SJSA1 (cell line): ENCODE measurements at regions not wholly inside any gene's neighbourhood (a gene's known extent, or its start where the extent isn't known, plus 50 kb on each side); places are given as distances from the start of the nearest gene placed in this dataset.

Experiments used
- DNase-seq, 2 experiments: peaks; one replicate each; pipeline ENCODE4 v3.0.0-alpha.2; 2015 to 2020; ENCODE audit warnings: low spot score in 2 of 2, low read depth in 1 of 2
- H3K27ac ChIP-seq: fragments of 250-450 bp; sonication (Bioruptor Pico); 2 replicates; pipeline ENCODE4 v1.5.1; 2020; ENCODE audit warnings: mild to moderate bottlenecking, moderate library complexity
- H3K27me3 ChIP-seq: fragments of 250-450 bp; sonication (Bioruptor Pico); replicated peaks from 2 replicates; pipeline ENCODE4 v1.5.1; 2020; ENCODE audit warnings: mild to moderate bottlenecking, moderate library complexity
- H3K36me3 ChIP-seq: fragments of 250-450 bp; sonication (Bioruptor Pico); 2 replicates; pipeline ENCODE4 v1.5.1; 2020; ENCODE audit warnings: mild to moderate bottlenecking
- H3K4me1 ChIP-seq: fragments of 250-450 bp; sonication (Bioruptor Pico); replicated peaks from 2 replicates; pipeline ENCODE4 v1.6.1; 2021; ENCODE audit warnings: mild to moderate bottlenecking
- H3K4me3 ChIP-seq: fragments of 250-450 bp; sonication (Bioruptor Pico); 2 replicates; pipeline ENCODE4 v1.5.1; 2020; ENCODE audit warnings: mild to moderate bottlenecking
- H3K9me3 ChIP-seq: fragments of 250-450 bp; sonication (Bioruptor Pico); replicated peaks from 2 replicates; pipeline ENCODE4 v1.5.1; 2020; ENCODE audit warnings: mild to moderate bottlenecking

DNA sequence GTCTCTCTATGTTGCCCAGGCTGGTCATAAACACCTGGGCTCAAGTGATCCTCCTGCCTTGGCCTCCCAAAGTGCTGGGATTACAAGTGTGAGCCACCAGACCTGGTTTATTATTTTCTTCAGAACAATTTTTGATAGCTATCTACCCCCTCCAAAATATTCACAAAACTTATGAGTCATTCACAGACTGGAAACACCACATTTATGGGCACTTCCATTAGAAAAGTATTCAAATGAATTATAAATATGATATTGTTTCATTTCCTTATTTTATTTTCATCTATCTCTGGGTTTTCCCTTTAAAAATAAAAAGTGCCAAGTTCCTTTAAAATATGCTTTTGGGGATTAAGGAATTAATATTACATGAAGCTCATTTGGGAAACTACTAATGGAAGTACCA is 58.8 kb upstream of the MSTN start:
- Histone ChIP-seq H3K27me3 (no peaks in the 10 kb centered on the region), H3K9me3 (no peaks in the 10 kb centered on the region), H3K27ac (no peak overlapping the region), H3K4me1 (peaks cover 5% of the 10 kb centered on the region; the same call in 1 of the 2 replicates), H3K4me3 (no peak overlapping the region), H3K36me3 (no peaks in the 10 kb centered on the region)
- no peak for DNase-seq

DNA sequence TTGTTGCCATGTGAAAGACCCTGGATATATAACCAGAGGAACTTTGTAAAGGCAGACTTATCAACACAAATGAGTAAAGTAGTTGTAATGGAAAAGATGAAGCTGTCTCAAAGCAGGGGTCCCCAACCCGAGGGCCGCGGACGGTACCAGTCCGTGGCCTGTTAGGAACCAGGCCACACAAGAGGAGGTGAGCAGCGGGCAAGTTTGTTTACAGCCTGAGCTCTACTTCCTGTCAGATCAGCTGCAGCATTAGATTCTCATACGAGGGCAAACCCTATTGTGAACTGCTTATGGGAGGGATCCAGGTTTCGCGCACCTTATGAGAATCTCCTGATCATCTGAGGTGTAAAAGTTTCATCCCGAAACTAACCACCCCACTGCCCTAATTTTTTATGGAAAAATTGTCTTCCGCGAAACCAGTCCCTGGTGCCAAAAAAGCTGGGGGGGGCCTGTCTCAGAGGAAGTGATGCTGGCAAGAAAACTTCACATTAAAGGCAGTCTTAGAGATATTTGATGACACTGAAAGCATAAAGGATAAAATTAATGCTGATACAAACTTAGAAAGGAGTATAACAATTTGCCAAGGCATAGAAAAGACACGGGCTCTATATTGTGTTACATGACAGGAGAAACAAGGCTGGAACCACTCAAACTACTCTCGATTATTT is 57.5 kb upstream of the MSTN start:
- Histone ChIP-seq H3K36me3 (no peaks in the 10 kb centered on the region), H3K4me1 (peaks cover 5% of the 10 kb centered on the region; the same call in 1 of the 2 replicates), H3K4me3 (no peak overlapping the region), H3K9me3 (no peaks in the 10 kb centered on the region), H3K27me3 (no peaks in the 10 kb centered on the region), H3K27ac (no peak overlapping the region)
- no peak for DNase-seq

DNA sequence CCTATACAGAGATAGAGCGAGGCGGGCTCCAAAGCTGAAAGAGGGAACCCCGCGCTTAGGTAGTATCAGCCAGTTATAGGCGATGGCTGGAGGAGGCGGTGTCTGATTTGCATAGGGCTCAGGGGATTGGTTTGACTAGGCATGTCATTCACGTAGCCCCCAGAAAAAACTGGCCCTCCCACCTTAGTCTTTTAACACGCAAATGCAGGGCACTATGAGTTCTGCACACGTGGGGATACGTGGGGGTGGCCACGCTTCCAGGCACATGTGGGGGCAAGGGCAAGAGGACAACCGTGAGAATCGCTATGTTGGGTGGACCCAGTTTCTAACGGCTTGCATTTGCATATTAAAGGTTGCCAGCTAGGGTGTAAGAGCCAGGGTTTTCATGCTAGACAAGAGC is 56.7 kb upstream of the MSTN start:
- no peak for DNase-seq
- H3K4me3 ChIP-seq = no peak overlapping the region
- H3K36me3 ChIP-seq = no peaks in the 10 kb centered on the region
- no peaks in the 10 kb centered on the region for H3K27me3 ChIP-seq
- H3K4me1 ChIP-seq = peaks cover 5% of the 10 kb centered on the region; the same call in 1 of the 2 replicates
- H3K9me3 ChIP-seq = no peaks in the 10 kb centered on the region
- H3K27ac ChIP-seq = no peak overlapping the region

- no peak overlapping the region for H3K27ac ChIP-seq
- H3K36me3 ChIP-seq = no peaks in the 10 kb centered on the region
- no peak overlapping the region for H3K4me3 ChIP-seq
- H3K9me3 ChIP-seq = no peaks in the 10 kb centered on the region
- no peaks in the 10 kb centered on the region for H3K27me3 ChIP-seq
- peaks cover 5% of the 10 kb centered on the region; the same call in 1 of the 2 replicates for H3K4me1 ChIP-seq
- DNase-seq = no peak
These were observed 54.8 kb upstream of the MSTN start for GRCh38 chr2:190117305-190117704.

GRCh38 chr2:190113000-190113399 is 50.5 kb upstream of the MSTN start:
- no peak overlapping the region for H3K4me3 ChIP-seq
- H3K27ac ChIP-seq = no peak overlapping the region
- no peaks in the 10 kb centered on the region for H3K9me3 ChIP-seq

More at GRCh38 chr2:190113000-190113399, 50.5 kb upstream of the MSTN start:
- Histone ChIP-seq H3K27me3 (no peaks in the 10 kb centered on the region), H3K36me3 (no peaks in the 10 kb centered on the region), H3K4me1 (no peaks in the 10 kb centered on the region)
- DNase-seq = no peak
